Stomach (tissue), 4 donors: ENCODE measurements at regions not wholly inside any gene's neighbourhood (a gene's known extent, or its start where the extent isn't known, plus 50 kb on each side); places are given as distances from the start of the nearest gene placed in this dataset.

Source experiments
- EP300 ChIP-seq: sonication (generic); formaldehyde crosslinking; IDR thresholded peaks from one replicate; pipeline ENCODE4 v1.6.1; 2017; ENCODE audit warnings: antibody characterized with exemption
- POLR2A ChIP-seq, 4 donors: fragments of 450-650 bp; IDR thresholded peaks; one replicate each; pipeline ENCODE4 v1.6.1; 2016; ENCODE audit warnings: antibody characterized with exemption in 4 of 4, control low read depth in 2 of 4, mild to moderate bottlenecking in 1 of 4, moderate library complexity in 1 of 4
- POLR2AphosphoS5 ChIP-seq, 3 donors: sonication (generic); formaldehyde crosslinking; IDR thresholded peaks; one replicate each; pipeline ENCODE4 v1.6.1; 2016; ENCODE audit warnings: antibody characterized with exemption in 3 of 3
- TF ChIP-seq, protein P1 (sequence below), 7 experiments: fragments of 450-650 bp in 4 of 7; fragments of 200-600 bp in 3 of 7; sonication (generic) in 3 of 7; IDR thresholded peaks; one replicate each; pipeline ENCODE4 v1.5.1; 2016 to 2019; ENCODE audit warnings: antibody characterized with exemption in 7 of 7, control low read depth in 2 of 7, mild to moderate bottlenecking in 1 of 7

DNA sequence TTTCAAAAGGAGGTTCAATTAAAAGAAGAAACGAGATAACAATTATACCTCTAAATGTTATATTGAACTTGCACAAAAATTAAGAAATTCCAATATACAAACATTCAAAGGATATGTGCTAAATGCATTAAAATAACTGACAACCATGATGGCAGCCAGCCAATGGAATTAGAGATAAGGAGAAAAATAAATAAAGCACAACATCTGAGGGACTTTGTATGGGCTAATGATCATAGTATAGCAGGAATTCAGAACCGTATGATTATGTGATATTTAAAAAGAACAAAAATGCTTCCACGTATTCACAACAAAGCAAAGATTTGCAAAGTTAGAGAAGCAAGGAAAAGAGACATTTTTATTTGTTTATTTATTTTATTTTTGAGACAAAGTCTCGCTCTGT is 1103.0 kb downstream of the CBLN2 start:
- TF ChIP-seq POLR2A (IDR thresholded peaks at IDR 0.05) (no peak), EP300 (no peak), POLR2AphosphoS5 (IDR thresholded peaks at IDR 0.05) (no peak)
- TF ChIP-seq, protein P1, sequence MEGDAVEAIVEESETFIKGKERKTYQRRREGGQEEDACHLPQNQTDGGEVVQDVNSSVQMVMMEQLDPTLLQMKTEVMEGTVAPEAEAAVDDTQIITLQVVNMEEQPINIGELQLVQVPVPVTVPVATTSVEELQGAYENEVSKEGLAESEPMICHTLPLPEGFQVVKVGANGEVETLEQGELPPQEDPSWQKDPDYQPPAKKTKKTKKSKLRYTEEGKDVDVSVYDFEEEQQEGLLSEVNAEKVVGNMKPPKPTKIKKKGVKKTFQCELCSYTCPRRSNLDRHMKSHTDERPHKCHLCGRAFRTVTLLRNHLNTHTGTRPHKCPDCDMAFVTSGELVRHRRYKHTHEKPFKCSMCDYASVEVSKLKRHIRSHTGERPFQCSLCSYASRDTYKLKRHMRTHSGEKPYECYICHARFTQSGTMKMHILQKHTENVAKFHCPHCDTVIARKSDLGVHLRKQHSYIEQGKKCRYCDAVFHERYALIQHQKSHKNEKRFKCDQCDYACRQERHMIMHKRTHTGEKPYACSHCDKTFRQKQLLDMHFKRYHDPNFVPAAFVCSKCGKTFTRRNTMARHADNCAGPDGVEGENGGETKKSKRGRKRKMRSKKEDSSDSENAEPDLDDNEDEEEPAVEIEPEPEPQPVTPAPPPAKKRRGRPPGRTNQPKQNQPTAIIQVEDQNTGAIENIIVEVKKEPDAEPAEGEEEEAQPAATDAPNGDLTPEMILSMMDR (IDR thresholded peaks at IDR 0.05), result no peak
